ENCODE measurements at regions not wholly inside any gene's neighbourhood (a gene's known extent, or its start where the extent isn't known, plus 50 kb on each side); places are given as distances from the start of the nearest gene placed in this dataset.
"Not testable (repeated sequence)": the region's sequence is repeated elsewhere in the genome, so short reads cannot be mapped to it uniquely, and the experiment has no call there.

- DNase-seq, result no peak
These were observed 76.1 kb downstream of the C9orf50 start for GRCh38 chr9:129544761-129545160.

DNA sequence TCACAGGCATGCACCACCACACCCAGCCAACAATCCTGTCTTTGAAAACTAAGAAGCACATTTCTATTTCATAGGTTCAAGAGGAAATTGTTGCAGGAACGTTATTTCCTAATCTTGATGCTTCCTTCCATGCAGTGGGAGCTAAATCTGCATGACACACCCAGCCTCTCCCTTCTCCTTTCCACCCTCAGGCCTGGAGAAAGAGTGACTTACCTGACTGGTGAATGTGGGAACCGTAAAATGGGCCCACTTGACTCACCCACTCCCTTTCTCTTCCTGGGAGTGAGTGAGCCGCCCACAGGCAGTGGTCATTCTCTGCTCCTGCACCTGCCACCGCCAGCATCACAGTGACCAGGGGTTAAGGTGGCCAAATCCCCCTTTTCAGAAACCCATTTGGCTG lies 78.2 kb downstream of the C9orf50 start:
- no peak for DNase-seq

- DNase-seq, result no peak
These were observed 79.6 kb downstream of the C9orf50 start for GRCh38 chr9:129541270-129541669.

DNA sequence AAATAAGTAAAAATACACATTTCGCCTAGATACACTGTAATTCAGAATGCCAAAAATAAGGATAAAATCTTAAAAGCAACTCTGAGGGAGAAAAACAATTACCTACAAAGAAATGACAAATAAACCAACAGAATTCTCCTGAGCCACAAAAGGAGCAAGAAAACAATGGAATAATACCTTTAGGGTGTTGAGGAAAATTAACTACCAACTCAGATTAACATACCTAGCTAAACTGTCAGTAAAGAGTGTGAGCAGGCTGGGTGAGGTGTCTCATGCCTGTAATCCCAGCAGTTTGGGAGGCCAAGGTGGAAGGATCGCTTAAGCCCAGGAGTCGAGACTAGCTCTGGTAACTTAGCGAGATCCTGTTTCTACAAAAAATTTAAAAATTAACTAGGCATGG lies 81.5 kb downstream of the C9orf50 start:
- no peak for DNase-seq

DNA sequence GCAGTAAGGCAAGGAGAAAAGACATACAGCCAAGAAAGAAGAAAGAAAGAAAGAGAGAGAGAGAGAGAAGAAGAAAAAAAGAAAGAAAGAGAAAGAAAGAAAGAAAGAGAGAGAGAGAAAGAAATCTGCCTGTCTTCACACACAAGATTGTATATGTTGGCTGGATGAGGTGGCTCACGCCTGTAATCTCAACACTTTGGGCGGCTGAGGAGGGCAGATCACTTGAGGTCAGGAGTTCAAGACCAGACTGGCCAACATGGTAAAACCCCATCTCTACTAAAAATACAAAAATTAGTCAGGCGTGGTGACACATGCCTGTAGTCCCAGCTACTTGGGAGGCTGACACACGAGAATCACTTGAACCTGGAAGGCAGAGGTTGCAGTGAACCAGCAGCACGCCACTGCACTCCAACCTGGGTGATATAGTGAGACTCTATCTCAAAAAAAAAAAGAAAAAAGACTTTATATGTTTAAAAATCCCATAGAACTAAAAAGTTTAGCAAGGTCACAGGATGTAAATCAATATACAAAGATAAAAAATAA lies 89.0 kb downstream of the C9orf50 start:
- not testable (repeated sequence) for DNase-seq

- DNase-seq, result not testable (repeated sequence)
These were observed 92.9 kb downstream of the C9orf50 start for GRCh38 chr9:129527955-129528354.

DNA sequence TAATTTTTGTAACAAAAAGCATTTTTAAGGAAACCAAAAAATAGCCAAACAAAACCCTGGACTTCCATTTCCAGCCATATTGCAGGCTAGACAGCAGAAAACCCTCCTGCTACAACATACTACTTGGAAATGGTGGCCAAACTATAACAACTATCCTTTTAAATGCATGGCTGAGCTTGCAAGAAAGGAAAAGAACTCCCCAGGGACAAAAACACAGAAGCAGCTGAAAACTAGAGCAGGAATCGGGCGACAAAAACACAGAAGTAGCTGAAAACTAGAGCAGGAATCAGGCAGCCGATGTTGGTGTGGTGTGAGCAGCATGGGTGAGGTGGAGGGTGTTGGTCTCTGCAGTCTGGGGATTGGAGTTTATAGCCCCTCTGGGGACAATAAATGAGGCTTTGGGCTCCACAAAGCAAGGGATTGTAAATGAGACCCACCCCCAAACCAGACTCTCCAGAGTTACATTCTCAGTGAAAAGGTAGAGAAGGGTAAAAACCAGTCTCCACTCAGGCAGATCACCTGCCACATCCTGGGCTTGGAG lies 95.2 kb downstream of the C9orf50 start:
- no peak for DNase-seq

- no peak for DNase-seq
These were observed 96.2 kb downstream of the C9orf50 start for GRCh38 chr9:129524582-129525270.

GRCh38 chr9:129523943-129524581 lies 96.8 kb downstream of the C9orf50 start:
- DNase-seq, result no peak

GRCh38 chr9:129522351-129522750 lies 98.5 kb downstream of the C9orf50 start:
- no peak for DNase-seq

DNA sequence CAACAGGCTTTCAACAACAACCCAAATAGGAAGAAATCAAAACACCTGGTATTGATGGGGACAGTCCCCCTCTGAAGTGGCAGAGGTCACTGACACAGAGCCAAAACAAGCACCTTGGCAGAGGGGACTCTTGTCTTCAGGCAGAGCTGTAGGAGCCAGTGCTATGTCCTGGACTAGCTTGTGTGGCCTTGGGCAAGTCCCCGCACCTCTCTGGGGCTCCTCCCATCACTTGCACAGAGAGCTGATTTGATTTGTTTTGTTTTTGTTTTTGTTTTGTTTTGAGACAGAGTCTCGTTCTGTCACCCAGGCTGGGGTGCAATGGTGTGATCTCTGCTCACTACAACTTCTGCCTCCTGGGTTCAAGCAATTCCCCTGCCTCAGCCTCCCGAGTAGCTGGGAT lies 100.8 kb downstream of the C9orf50 start:
- DNase-seq, result no peak

- DNase-seq, result no peak
These were observed 102.8 kb downstream of the C9orf50 start for GRCh38 chr9:129518074-129518473.

DNA sequence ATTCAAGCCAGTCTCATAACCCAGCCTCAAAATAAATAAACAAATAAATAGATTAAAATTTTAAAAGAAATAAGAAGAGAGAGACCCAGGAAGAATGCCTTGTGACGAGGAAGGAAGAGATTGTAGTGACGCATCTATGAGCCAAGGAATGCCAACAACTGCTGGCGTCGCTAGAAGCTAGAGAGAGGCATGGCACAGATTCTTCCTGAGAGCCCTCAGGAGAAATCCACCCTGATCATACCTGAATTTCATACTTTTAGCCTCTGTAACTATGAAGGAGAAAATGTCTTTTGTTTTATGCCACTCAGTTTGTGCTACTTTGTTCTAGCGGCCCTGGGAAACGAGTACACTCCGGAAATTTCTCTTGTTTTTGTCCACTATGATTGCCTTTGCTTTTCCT lies 103.9 kb downstream of the C9orf50 start:
- no peak for DNase-seq

- no peak for DNase-seq
These were observed 106.0 kb downstream of the C9orf50 start for GRCh38 chr9:129514891-129515290.

- no peak for DNase-seq
These were observed 106.4 kb downstream of the C9orf50 start for GRCh38 chr9:129514497-129514867.

- no peak for DNase-seq
These were observed 106.9 kb downstream of the C9orf50 start for GRCh38 chr9:129513856-129514496.

DNA sequence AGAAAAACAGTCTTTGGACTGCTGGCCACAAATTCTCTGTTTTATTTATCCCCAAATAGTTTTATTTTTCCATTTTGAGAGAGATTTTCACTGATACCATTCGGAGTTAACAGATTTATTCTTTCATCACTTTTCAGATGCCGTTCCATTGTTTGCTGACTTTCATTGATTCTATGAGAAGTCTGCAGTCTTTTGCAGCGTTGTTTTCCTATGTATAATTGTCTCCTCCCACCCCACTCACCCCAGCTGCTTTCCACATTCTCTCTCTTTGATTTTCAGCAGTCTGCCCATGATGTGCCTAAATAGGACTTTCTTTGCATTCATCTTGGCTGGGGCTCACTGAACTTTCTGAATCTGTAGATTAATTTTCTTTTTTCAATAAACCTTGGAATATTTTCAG lies 107.6 kb downstream of the C9orf50 start:
- DNase-seq, result no peak

GRCh38 chr9:129511285-129511900 lies 109.5 kb downstream of the C9orf50 start:
- DNase-seq, result no peak

- DNase-seq, result no peak
These were observed 111.4 kb downstream of the C9orf50 start for GRCh38 chr9:129509533-129509928.

GRCh38 chr9:129507805-129508204 lies 113.1 kb downstream of the C9orf50 start:
- DNase-seq, result no peak

GRCh38 chr9:129506892-129507291 lies 114.0 kb downstream of the C9orf50 start:
- no peak for DNase-seq

DNA sequence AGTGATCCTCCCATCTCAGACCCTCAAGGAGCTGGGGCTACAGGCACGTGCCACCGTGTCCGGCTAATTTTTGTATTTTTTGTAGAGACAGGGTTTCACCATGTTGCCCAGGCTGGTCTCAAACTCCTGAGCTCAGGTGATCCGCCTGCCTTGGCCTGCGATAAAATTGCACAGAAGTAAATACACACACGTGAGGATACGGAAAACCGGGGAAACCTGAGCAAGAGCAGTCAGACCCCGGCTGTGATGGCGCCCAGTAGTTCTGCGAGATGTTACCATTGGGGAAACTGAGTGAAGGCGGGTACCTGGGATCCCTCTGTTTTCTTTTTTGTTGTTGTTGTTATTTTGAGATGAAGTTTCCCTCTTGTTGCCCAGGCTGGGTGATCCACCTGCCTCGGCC lies 114.9 kb downstream of the C9orf50 start:
- no peak for DNase-seq

- no peak for DNase-seq
These were observed 115.5 kb downstream of the C9orf50 start for GRCh38 chr9:129505270-129505902.
